ENCODE measurements at regions not wholly inside any gene's neighbourhood (a gene's known extent, or its start where the extent isn't known, plus 50 kb on each side); places are given as distances from the start of the nearest gene placed in this dataset.

- peak; percentile 48 for DNase-seq
Measured at GRCh38 chr1:218164111-218164929, 120.8 kb upstream of the RRP15 start.

GRCh38 chr1:218164930-218165700 is 120.0 kb upstream of the RRP15 start:
- no peak for DNase-seq

- DNase-seq: peak; percentile 37
Measured at GRCh38 chr1:218165701-218166114, 119.4 kb upstream of the RRP15 start.

GRCh38 chr1:218166268-218166945 is 118.7 kb upstream of the RRP15 start:
- no peak for DNase-seq

GRCh38 chr1:218171302-218171893 is 113.7 kb upstream of the RRP15 start:
- DNase-seq: no peak

- no peak for DNase-seq
Measured at GRCh38 chr1:218182455-218182854, 102.6 kb upstream of the RRP15 start.

GRCh38 chr1:218200979-218201378 is 84.1 kb upstream of the RRP15 start:
- DNase-seq: no peak

GRCh38 chr1:218201601-218202000 is 83.5 kb upstream of the RRP15 start:
- DNase-seq: no peak

GRCh38 chr1:218205721-218206120 is 79.4 kb upstream of the RRP15 start:
- DNase-seq: no peak

- no peak for DNase-seq
Measured at GRCh38 chr1:218207194-218207593, 77.9 kb upstream of the RRP15 start.

GRCh38 chr1:218209351-218209861 is 75.7 kb upstream of the RRP15 start:
- DNase-seq: no peak

GRCh38 chr1:218211241-218211640 is 73.9 kb upstream of the RRP15 start:
- DNase-seq: no peak

GRCh38 chr1:218217040-218217439 is 68.1 kb upstream of the RRP15 start:
- no peak for DNase-seq

GRCh38 chr1:218219460-218219859 is 65.6 kb upstream of the RRP15 start:
- DNase-seq: no peak

GRCh38 chr1:218224101-218224500 is 61.0 kb upstream of the RRP15 start:
- no peak for DNase-seq

GRCh38 chr1:218226005-218226404 is 59.1 kb upstream of the RRP15 start:
- DNase-seq: no peak

Data from NCI-H748 treated with DMSO at 0.1 percent for 48 hours (cell line).